Spleen (tissue), 11 donors: ENCODE measurements at regions not wholly inside any gene's neighbourhood (a gene's known extent, or its start where the extent isn't known, plus 50 kb on each side); places are given as distances from the start of the nearest gene placed in this dataset.

Experiments used
- DNase-seq: peaks from one replicate; pipeline ENCODE4 v3.0.0-alpha.2; 2020
- H3K27ac ChIP-seq, 8 donors: fragments of 200-600 bp; sonication (generic) in 7 of 8; 1 replicate in 4 of 8; 2 replicates in 4 of 8; pipeline versions ENCODE4 v1.5.0 to v1.8.0; 2016 to 2021; ENCODE audit warnings: inconsistent platforms in 4 of 8, mild to moderate bottlenecking in 4 of 8, moderate library complexity in 1 of 8
- H3K27me3 ChIP-seq, 7 donors: fragments of 200-600 bp; sonication (generic) in 6 of 7; replicated peaks in 1 of 7; 1 replicate in 4 of 7; 2 replicates in 3 of 7; pipeline versions ENCODE4 v1.5.0 to v1.8.0; 2016 to 2021; ENCODE audit warnings: inconsistent platforms in 3 of 7, mild to moderate bottlenecking in 1 of 7
- H3K36me3 ChIP-seq, 6 donors: fragments of 200-600 bp; sonication (generic) in 5 of 6; 1 replicate in 4 of 6; 2 replicates in 2 of 6; pipeline versions ENCODE4 v1.5.0 to v1.8.0; 2016 to 2021; ENCODE audit warnings: inconsistent platforms in 2 of 6
- H3K4me1 ChIP-seq, 6 donors: fragments of 200-600 bp; sonication (generic) in 5 of 6; 1 replicate in 3 of 6; 2 replicates in 3 of 6; pipeline versions ENCODE4 v1.5.0 to v1.8.0; 2016 to 2021; ENCODE audit warnings: inconsistent platforms in 3 of 6
- H3K4me3 ChIP-seq, 8 donors: fragments of 200-600 bp; sonication (generic) in 7 of 8; 1 replicate in 4 of 8; 2 replicates in 4 of 8; pipeline versions ENCODE4 v1.5.0 to v1.8.0; 2016 to 2021; ENCODE audit warnings: inconsistent platforms in 4 of 8, mild to moderate bottlenecking in 4 of 8, moderate library complexity in 2 of 8
- H3K9me3 ChIP-seq, 8 donors: fragments of 200-600 bp; sonication (generic) in 7 of 8; 1 replicate in 4 of 8; 2 replicates in 4 of 8; pipeline versions ENCODE4 v1.5.0 to v1.8.0; 2016 to 2021; ENCODE audit warnings: inconsistent platforms in 4 of 8
- POLR2A ChIP-seq, 3 donors: fragments of 450-650 bp; IDR thresholded peaks; one replicate each; pipeline ENCODE4 v1.5.1; 2017; ENCODE audit warnings: antibody characterized with exemption in 3 of 3, mild to moderate bottlenecking in 1 of 3
- POLR2AphosphoS5 ChIP-seq, 3 donors: sonication (generic); formaldehyde crosslinking; IDR thresholded peaks; one replicate each; pipeline ENCODE4 v1.5.1; 2017; ENCODE audit warnings: antibody characterized with exemption in 3 of 3
- WGBS, 5 donors: extraction: QIAGEN DNeasy Blood & Tissue Kit in 3 of 5; methylation state at CpG; one replicate each; pipeline versions ENCODE4 v1.1.5 to v1.1.7; 2013 to 2018; 5-methylcytosine and 5-hydroxymethylcytosine counted together
- intact Hi-C: fragments of 100-400 bp; cut with DNase I; formaldehyde crosslinking; loops from one replicate; pipeline ENCODE4 v1.15.0; 2023; ENCODE audit warnings: low total_unique reads
- TF ChIP-seq, protein P1 (sequence below), 11 experiments: fragments of 200-600 bp in 7 of 11; fragments of 450-650 bp in 4 of 11; sonication (generic) in 4 of 11; IDR thresholded peaks in 8 of 11; conservative IDR thresholded peaks in 3 of 11; 1 replicate in 7 of 11; 2 replicates in 4 of 11; pipeline versions ENCODE4 v1.4.0 to v1.8.0; 2016 to 2021; ENCODE audit warnings: antibody characterized with exemption in 11 of 11, inconsistent platforms in 4 of 11, mild to moderate bottlenecking in 1 of 11
- donor health status: healthy with polysubstance abuse.
- donor health status: DM: no; HTN: no; CAD: no; lungs with moderate emphysema.
- donor health status: DM: no; HTN: no; CAD: no.
- donor health status: Bipolar disorder and iron deficiency.
- donor health status: healthy.
- donor health status: DM: no; HTN: no; CAD: no.
- donor health status: DM: yes; HTN: yes; CAD: no.

DNA sequence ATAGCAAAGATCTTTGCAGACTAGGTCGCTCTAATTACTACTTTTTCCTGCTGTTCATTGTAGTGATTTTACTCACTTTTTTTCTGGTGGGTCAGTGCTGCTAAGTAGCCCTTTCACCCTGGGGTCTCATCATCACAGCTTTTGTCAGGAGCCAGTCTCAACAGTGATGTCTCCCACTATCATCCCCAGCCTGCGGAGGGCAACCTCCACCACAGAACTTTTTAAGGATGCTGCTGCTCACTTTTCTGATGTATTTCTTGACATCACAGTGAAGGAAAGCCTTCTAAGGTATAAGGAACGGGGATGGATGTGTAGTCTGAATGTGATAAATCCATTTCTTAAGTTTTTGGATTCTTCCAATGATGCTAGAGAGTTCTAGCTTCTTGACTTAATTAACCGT lies 242.5 kb upstream of the RIOK2 start:
- TF ChIP-seq POLR2AphosphoS5 (IDR thresholded peaks at IDR 0.05), result no peak
- TF ChIP-seq, protein P1, sequence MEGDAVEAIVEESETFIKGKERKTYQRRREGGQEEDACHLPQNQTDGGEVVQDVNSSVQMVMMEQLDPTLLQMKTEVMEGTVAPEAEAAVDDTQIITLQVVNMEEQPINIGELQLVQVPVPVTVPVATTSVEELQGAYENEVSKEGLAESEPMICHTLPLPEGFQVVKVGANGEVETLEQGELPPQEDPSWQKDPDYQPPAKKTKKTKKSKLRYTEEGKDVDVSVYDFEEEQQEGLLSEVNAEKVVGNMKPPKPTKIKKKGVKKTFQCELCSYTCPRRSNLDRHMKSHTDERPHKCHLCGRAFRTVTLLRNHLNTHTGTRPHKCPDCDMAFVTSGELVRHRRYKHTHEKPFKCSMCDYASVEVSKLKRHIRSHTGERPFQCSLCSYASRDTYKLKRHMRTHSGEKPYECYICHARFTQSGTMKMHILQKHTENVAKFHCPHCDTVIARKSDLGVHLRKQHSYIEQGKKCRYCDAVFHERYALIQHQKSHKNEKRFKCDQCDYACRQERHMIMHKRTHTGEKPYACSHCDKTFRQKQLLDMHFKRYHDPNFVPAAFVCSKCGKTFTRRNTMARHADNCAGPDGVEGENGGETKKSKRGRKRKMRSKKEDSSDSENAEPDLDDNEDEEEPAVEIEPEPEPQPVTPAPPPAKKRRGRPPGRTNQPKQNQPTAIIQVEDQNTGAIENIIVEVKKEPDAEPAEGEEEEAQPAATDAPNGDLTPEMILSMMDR (IDR thresholded peaks at IDR 0.05 in 8 of 11, conservative IDR thresholded peaks at IDR 0.05 in 3 of 11), result peak in 2 of 11 experiments; percentile 22 to 30
- TF ChIP-seq POLR2A (IDR thresholded peaks at IDR 0.05), result no peak
- Histone ChIP-seq H3K27me3 (no peaks in the 10 kb centered on the region), H3K27ac (no peak overlapping the region), H3K9me3 (no peaks in the 10 kb centered on the region), H3K36me3 (no peaks in the 10 kb centered on the region), H3K4me3 (no peak overlapping the region), H3K4me1 (no peaks in the 10 kb centered on the region)
- DNase-seq, result peak; percentile 23
- intact Hi-C loops, result no loop called here
- WGBS, 5 donors, result 69 to 81% (median 73%) methylated on average over 4 of the region's 4 CpGs

GRCh38 chr5:97427235-97427634 lies 244.2 kb upstream of the RIOK2 start:
- Histone ChIP-seq H3K36me3 (no peaks in the 10 kb centered on the region), H3K9me3 (no peaks in the 10 kb centered on the region), H3K4me1 (no peaks in the 10 kb centered on the region), H3K4me3 (no peak overlapping the region), H3K27me3 (no peaks in the 10 kb centered on the region), H3K27ac (no peak overlapping the region)
- TF ChIP-seq POLR2AphosphoS5 (IDR thresholded peaks at IDR 0.05), result no peak
- no peak for TF ChIP-seq POLR2A (IDR thresholded peaks at IDR 0.05)
- TF ChIP-seq, protein P1 (IDR thresholded peaks at IDR 0.05 in 8 of 11, conservative IDR thresholded peaks at IDR 0.05 in 3 of 11), result no peak
- 75 to 87% (median 86%) methylated on average over 2 of the region's 2 CpGs for WGBS, 5 donors
- intact Hi-C loops, result no loop called here
- no peak for DNase-seq

- Histone ChIP-seq H3K9me3 (no peaks in the 10 kb centered on the region), H3K4me3 (no peak overlapping the region), H3K36me3 (no peaks in the 10 kb centered on the region), H3K4me1 (no peaks in the 10 kb centered on the region), H3K27me3 (no peaks in the 10 kb centered on the region), H3K27ac (no peak overlapping the region)
- DNase-seq, result no peak
- intact Hi-C loops, result no loop called here
- 58 to 66% (median 61%) methylated on average over 4 of the region's 4 CpGs for WGBS, 5 donors
- no peak for TF ChIP-seq POLR2A (IDR thresholded peaks at IDR 0.05)
Measured at GRCh38 chr5:97434021-97434420, 251.0 kb upstream of the RIOK2 start.

DNA sequence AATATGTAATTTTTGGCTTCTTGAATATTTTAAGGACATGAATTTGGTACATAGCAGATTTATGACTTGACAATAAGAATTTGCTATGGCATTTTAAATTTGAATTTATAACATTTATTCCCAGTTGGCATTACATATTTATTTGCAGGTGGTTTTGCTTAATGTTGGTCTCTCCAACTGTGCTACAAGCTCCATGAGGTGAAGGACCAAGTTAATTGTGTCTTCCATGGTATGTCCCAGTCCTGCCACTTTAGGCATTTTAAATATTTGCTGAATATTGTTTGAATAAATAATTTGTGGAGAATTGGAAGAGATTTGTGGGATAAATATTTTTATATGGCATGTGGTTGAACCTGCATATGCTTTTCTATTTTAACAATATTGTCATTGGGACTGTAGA lies 253.4 kb upstream of the RIOK2 start:
- H3K4me1 ChIP-seq, result no peaks in the 10 kb centered on the region
- DNase-seq, result no peak
- H3K27me3 ChIP-seq, result no peaks in the 10 kb centered on the region
- no peaks in the 10 kb centered on the region for H3K36me3 ChIP-seq
- no peak for TF ChIP-seq POLR2A (IDR thresholded peaks at IDR 0.05)
- no peak for TF ChIP-seq POLR2AphosphoS5 (IDR thresholded peaks at IDR 0.05)
- TF ChIP-seq, protein P1 (IDR thresholded peaks at IDR 0.05 in 8 of 11, conservative IDR thresholded peaks at IDR 0.05 in 3 of 11), result no peak
- no peak overlapping the region for H3K27ac ChIP-seq
- H3K9me3 ChIP-seq, result peaks cover 0 to 3% (median 0%) of the 10 kb centered on the region in 8 donors
- intact Hi-C loops, result no loop called here
- no peak overlapping the region for H3K4me3 ChIP-seq

GRCh38 chr5:97443740-97444139 lies 260.7 kb upstream of the RIOK2 start:
- peaks cover 0 to 54% (median 34%) of the 10 kb centered on the region in 8 donors for H3K9me3 ChIP-seq
- no peaks in the 10 kb centered on the region for H3K27me3 ChIP-seq
- no peaks in the 10 kb centered on the region for H3K36me3 ChIP-seq
- H3K4me1 ChIP-seq, result no peaks in the 10 kb centered on the region
- 71 to 93% (median 79%) methylated on average over 5 of the region's 5 CpGs for WGBS, 5 donors
- H3K4me3 ChIP-seq, result no peak overlapping the region
- TF ChIP-seq POLR2AphosphoS5 (IDR thresholded peaks at IDR 0.05), result no peak
- TF ChIP-seq, protein P1 (IDR thresholded peaks at IDR 0.05 in 8 of 11, conservative IDR thresholded peaks at IDR 0.05 in 3 of 11), result no peak
- TF ChIP-seq POLR2A (IDR thresholded peaks at IDR 0.05), result no peak
- DNase-seq, result peak; percentile 52
- intact Hi-C loops, result no loop called here
- H3K27ac ChIP-seq, result no peak overlapping the region
